HCT116 (cell line): ENCODE measurements at regions not wholly inside any gene's neighbourhood (a gene's known extent, or its start where the extent isn't known, plus 50 kb on each side); places are given as distances from the start of the nearest gene placed in this dataset.

Experiments
- ATAC-seq: fragments of 200-7000 bp; cut with Tn5 transposase; 2 replicates; pipeline ENCODE4 v1.9.1; 2020; ENCODE audit warnings: mild to moderate bottlenecking, moderate library complexity
- BruUV-seq: library from RNA; stranded (reverse); fragments of 400-500 nt; replicated peaks from 2 replicates; lab custom pipeline; 2021; lab: Mats Ljungman, UMichigan
- CTCF ChIA-PET: fragments of 300-600 bp; sonication (Branson Sonifier 250); formaldehyde crosslinking; loops from one replicate; lab custom pipeline; 2021; ENCODE audit warnings: antibody characterized with exemption; lab: Charles Lee
- POLR2A ChIA-PET: fragments of 300-600, 350-600 bp; sonication (Branson Sonifier 250); formaldehyde crosslinking; loops from one replicate; lab custom pipeline; 2021; ENCODE audit warnings: antibody characterized with exemption; lab: Charles Lee
- RAD21 ChIA-PET, 2 experiments: fragments of 300-600 bp; sonication (Branson Sonifier 250); formaldehyde crosslinking; loops; one replicate each; lab custom pipeline; 2023; ENCODE audit warnings: low total read pairs in 2 of 2; ENCODE audit not compliant: uncharacterized antibody in 2 of 2, unreplicated experiment in 2 of 2, low non-redundant PET in 1 of 2; lab: Charles Lee
- DNase-seq: peaks from one replicate; pipeline ENCODE4 v3.0.0-alpha.2; 2010; ENCODE audit warnings: low read depth, low spot score
- H2AFZ ChIP-seq: fragments of 200-600 bp; shearing (Covaris generic), sonication (generic); 2 replicates; pipeline ENCODE4 v1.6.1; 2017; ENCODE audit warnings: low read depth, mixed run types, mixed read lengths, antibody characterized with exemption, low read length; ENCODE audit not compliant: poor library complexity, severe bottlenecking
- H3K27ac ChIP-seq: 2 replicates; pipeline ENCODE4 v1.5.1; 2012; ENCODE audit warnings: low read depth, low read length
- H3K27me3 ChIP-seq: fragments of 200-600 bp; sonication (generic); 2 replicates; pipeline ENCODE4 v1.6.1; 2016; ENCODE audit warnings: mixed run types, low read length, mixed read lengths; ENCODE audit not compliant: insufficient read depth
- H3K36me3 ChIP-seq, 2 experiments: fragments of 200-500 bp in 1 of 2; fragments of 200-600 bp in 1 of 2; sonication (Bioruptor generic) in 1 of 2; sonication (generic) in 1 of 2; 2 replicates each; pipeline versions ENCODE4 v1.5.1 to v1.6.1; 2014 to 2016; ENCODE audit warnings: low read length in 2 of 2, inconsistent platforms in 1 of 2, mixed read lengths in 1 of 2, mixed run types in 1 of 2; ENCODE audit not compliant: insufficient read depth in 2 of 2, control insufficient read depth in 1 of 2
- H3K4me1 ChIP-seq, 2 experiments: fragments of 200-600 bp in 1 of 2; sonication (generic) in 1 of 2; 2 replicates each; pipeline versions ENCODE4 v1.5.1 to v1.6.1; 2012 to 2017; ENCODE audit warnings: low read length in 2 of 2, inconsistent platforms in 1 of 2, mild to moderate bottlenecking in 1 of 2, mixed read lengths in 1 of 2, mixed run types in 1 of 2, moderate library complexity in 1 of 2; ENCODE audit not compliant: insufficient read depth in 2 of 2, control insufficient read depth in 1 of 2
- H3K4me2 ChIP-seq: fragments of 200-600 bp; sonication (generic); 2 replicates; pipeline ENCODE4 v1.6.1; 2017; ENCODE audit warnings: mixed run types, low read length, mixed read lengths
- H3K4me3 ChIP-seq, 2 experiments: fragments of 200-600 bp in 1 of 2; sonication (generic) in 1 of 2; replicated peaks in 1 of 2; 2 replicates each; pipeline ENCODE4 v1.5.1; 2011 to 2016; ENCODE audit warnings: low read length in 2 of 2, control low read depth in 1 of 2, low read depth in 1 of 2, mild to moderate bottlenecking in 1 of 2, mixed read lengths in 1 of 2, mixed run types in 1 of 2
- H3K79me2 ChIP-seq: fragments of 200-600 bp; sonication (generic); 2 replicates; pipeline ENCODE4 v1.6.1; 2017; ENCODE audit warnings: mild to moderate bottlenecking, mixed run types, low read length, moderate library complexity, mixed read lengths; ENCODE audit not compliant: insufficient read depth
- H3K9ac ChIP-seq: fragments of 200-600 bp; sonication (generic); 2 replicates; pipeline ENCODE4 v1.6.1; 2016; ENCODE audit warnings: low read length, mixed read lengths
- H3K9me2 ChIP-seq: fragments of 200-600 bp; sonication (generic), shearing (Covaris generic); 2 replicates; pipeline ENCODE4 v1.6.1; 2017; ENCODE audit warnings: mixed run types, mild to moderate bottlenecking, moderate library complexity; ENCODE audit not compliant: insufficient read depth
- H3K9me3 ChIP-seq, 2 experiments: fragments of 200-500 bp in 1 of 2; fragments of 200-600 bp in 1 of 2; sonication (Bioruptor generic) in 1 of 2; sonication (generic) in 1 of 2; 2 replicates each; pipeline ENCODE4 v1.6.1; 2014 to 2017; ENCODE audit warnings: low read length in 2 of 2, mixed read lengths in 2 of 2, inconsistent platforms in 1 of 2, low read depth in 1 of 2, mild to moderate bottlenecking in 1 of 2, mixed run types in 1 of 2, moderate library complexity in 1 of 2; ENCODE audit not compliant: control insufficient read depth in 1 of 2, insufficient read depth in 1 of 2
- H4K20me1 ChIP-seq: fragments of 200-600 bp; sonication (generic), shearing (Covaris generic); 2 replicates; pipeline ENCODE4 v1.6.1; 2017; ENCODE audit warnings: mixed run types, mild to moderate bottlenecking, moderate library complexity; ENCODE audit not compliant: insufficient read depth
- CBX3 ChIP-seq: IDR thresholded peaks from 2 replicates; pipeline ENCODE4 v1.6.1; 2012; ENCODE audit warnings: low read depth
- CEBPB ChIP-seq: IDR thresholded peaks from 2 replicates; pipeline ENCODE4 v1.6.1; 2012; ENCODE audit warnings: low read depth
- EZH2 ChIP-seq: fragments of 200-600 bp; sonication (generic); IDR thresholded peaks from 2 replicates; pipeline ENCODE4 v1.6.1; 2017; ENCODE audit warnings: antibody characterized with exemption, mixed run types
- JUND ChIP-seq: IDR thresholded peaks from 2 replicates; pipeline ENCODE4 v1.6.1; 2012
- SIN3A ChIP-seq: IDR thresholded peaks from 2 replicates; pipeline ENCODE4 v1.6.1; 2012; ENCODE audit warnings: low read depth
- SP1 ChIP-seq: IDR thresholded peaks from 2 replicates; pipeline ENCODE4 v1.6.1; 2012; ENCODE audit warnings: low read depth
- SRF ChIP-seq: IDR thresholded peaks from 2 replicates; pipeline ENCODE4 v1.6.1; 2012; ENCODE audit warnings: low read depth
- TCF7L2 ChIP-seq: IDR thresholded peaks from 2 replicates; pipeline ENCODE4 v1.7.0; 2011; ENCODE audit warnings: borderline replicate concordance, inconsistent platforms; ENCODE audit not compliant: insufficient read depth, insufficient read length; ENCODE audit errors: extremely low read depth
- YY1 ChIP-seq: IDR thresholded peaks from 2 replicates; pipeline ENCODE4 v1.6.1; 2011; ENCODE audit warnings: low read length, low read depth, moderate library complexity, mild to moderate bottlenecking; ENCODE audit not compliant: insufficient replicate concordance; ENCODE audit errors: extremely low read depth
- ZFX ChIP-seq: fragments of 450-650 bp; IDR thresholded peaks from 2 replicates; pipeline ENCODE4 v1.6.1; 2017
- intact Hi-C: fragments of 100-400 bp; cut with micrococcal nuclease; formaldehyde crosslinking; loops from 2 replicates; pipeline ENCODE4 v1.10.0; 2022
- TF ChIP-seq, protein P1 (sequence below): IDR thresholded peaks from 2 replicates; pipeline ENCODE4 v1.6.1; 2012
- TF ChIP-seq, protein P2 (sequence below), 3 experiments: fragments of 200-600 bp in 1 of 3; sonication (generic) in 1 of 3; IDR thresholded peaks in 2 of 3; conservative IDR thresholded peaks in 1 of 3; 2 replicates each; pipeline ENCODE4 v1.5.1; 2012 to 2017; ENCODE audit warnings: low read depth in 2 of 3, low read length in 2 of 3, antibody characterized with exemption in 1 of 3, borderline replicate concordance in 1 of 3, control low read depth in 1 of 3, mild to moderate bottlenecking in 1 of 3, mixed read lengths in 1 of 3, mixed run types in 1 of 3, moderate library complexity in 1 of 3; ENCODE audit not compliant: insufficient read depth in 1 of 3
- TF ChIP-seq, protein P3 (sequence below): IDR thresholded peaks from 2 replicates; pipeline ENCODE4 v1.6.1; 2011; ENCODE audit warnings: mild to moderate bottlenecking, low read length, moderate library complexity; ENCODE audit not compliant: insufficient replicate concordance; ENCODE audit errors: extremely low read depth

DNA sequence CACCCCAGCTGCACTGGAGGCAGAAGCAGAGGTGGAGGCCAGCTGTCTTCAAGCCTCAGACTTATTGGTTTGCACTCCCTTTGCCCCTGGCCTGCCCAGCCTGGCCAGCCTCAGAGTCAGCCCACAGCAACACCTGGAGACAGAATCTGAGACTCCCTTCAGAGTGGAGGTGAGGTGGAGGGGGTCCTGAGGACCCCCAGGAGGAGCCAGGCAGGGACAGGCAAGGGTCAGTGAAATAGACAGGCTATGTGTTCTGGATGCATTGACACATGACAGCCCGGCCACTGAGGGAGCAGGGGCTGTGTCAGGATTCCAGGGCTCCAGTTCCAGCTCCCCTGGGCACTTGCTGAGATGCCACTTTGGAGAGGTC, 309.7 kb downstream of the MYCN start:
- Histone ChIP-seq H4K20me1 (no peaks in the 10 kb centered on the region), H3K27me3 (peaks cover 19% of the 10 kb centered on the region; the same call in 1 of the 2 replicates), H3K4me2 (no peak overlapping the region), H3K4me1 (no peaks in the 10 kb centered on the region), H2AFZ (no peak overlapping the region), H3K79me2 (no peaks in the 10 kb centered on the region), H3K27ac (no peak overlapping the region), H3K4me3 (no peak overlapping the region), H3K9me2 (no peaks in the 10 kb centered on the region), H3K9me3 (no peaks in the 10 kb centered on the region), H3K9ac (no peak overlapping the region), H3K36me3 (no peaks in the 10 kb centered on the region)
- ChIA-PET RAD21 (no interaction called here), CTCF (no interaction called here), POLR2A (no interaction called here)
- TF ChIP-seq SIN3A (no peak), SRF (no peak), JUND (no peak), EZH2 (no peak), ZFX (no peak), TCF7L2 (no peak), SP1 (no peak), CEBPB (no peak), YY1 (no peak), CBX3 (no peak)
- TF ChIP-seq, protein P1, sequence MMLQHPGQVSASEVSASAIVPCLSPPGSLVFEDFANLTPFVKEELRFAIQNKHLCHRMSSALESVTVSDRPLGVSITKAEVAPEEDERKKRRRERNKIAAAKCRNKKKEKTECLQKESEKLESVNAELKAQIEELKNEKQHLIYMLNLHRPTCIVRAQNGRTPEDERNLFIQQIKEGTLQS: no peak
- TF ChIP-seq, protein P2, sequence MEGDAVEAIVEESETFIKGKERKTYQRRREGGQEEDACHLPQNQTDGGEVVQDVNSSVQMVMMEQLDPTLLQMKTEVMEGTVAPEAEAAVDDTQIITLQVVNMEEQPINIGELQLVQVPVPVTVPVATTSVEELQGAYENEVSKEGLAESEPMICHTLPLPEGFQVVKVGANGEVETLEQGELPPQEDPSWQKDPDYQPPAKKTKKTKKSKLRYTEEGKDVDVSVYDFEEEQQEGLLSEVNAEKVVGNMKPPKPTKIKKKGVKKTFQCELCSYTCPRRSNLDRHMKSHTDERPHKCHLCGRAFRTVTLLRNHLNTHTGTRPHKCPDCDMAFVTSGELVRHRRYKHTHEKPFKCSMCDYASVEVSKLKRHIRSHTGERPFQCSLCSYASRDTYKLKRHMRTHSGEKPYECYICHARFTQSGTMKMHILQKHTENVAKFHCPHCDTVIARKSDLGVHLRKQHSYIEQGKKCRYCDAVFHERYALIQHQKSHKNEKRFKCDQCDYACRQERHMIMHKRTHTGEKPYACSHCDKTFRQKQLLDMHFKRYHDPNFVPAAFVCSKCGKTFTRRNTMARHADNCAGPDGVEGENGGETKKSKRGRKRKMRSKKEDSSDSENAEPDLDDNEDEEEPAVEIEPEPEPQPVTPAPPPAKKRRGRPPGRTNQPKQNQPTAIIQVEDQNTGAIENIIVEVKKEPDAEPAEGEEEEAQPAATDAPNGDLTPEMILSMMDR (IDR thresholded peaks at IDR 0.05 in 2 of 3, conservative IDR thresholded peaks at IDR 0.05 in 1 of 3; ENCODE audit: borderline replicate concordance in 1 of 3, insufficient read depth in 1 of 3, low read depth in 2 of 3, low read length in 2 of 3): no peak
- TF ChIP-seq, protein P3, sequence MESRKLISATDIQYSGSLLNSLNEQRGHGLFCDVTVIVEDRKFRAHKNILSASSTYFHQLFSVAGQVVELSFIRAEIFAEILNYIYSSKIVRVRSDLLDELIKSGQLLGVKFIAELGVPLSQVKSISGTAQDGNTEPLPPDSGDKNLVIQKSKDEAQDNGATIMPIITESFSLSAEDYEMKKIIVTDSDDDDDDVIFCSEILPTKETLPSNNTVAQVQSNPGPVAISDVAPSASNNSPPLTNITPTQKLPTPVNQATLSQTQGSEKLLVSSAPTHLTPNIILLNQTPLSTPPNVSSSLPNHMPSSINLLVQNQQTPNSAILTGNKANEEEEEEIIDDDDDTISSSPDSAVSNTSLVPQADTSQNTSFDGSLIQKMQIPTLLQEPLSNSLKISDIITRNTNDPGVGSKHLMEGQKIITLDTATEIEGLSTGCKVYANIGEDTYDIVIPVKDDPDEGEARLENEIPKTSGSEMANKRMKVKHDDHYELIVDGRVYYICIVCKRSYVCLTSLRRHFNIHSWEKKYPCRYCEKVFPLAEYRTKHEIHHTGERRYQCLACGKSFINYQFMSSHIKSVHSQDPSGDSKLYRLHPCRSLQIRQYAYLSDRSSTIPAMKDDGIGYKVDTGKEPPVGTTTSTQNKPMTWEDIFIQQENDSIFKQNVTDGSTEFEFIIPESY: no peak
- ATAC-seq (no peak), DNase-seq (no peak)
- no TSS peak for BruUV-seq
- intact Hi-C loops: no loop called here
